ENCODE measurements at regions not wholly inside any gene's neighbourhood (a gene's known extent, or its start where the extent isn't known, plus 50 kb on each side); places are given as distances from the start of the nearest gene placed in this dataset.

- ATAC-seq, result no peak
Observed at GRCh38 chr15:62909257-62909656, 133.3 kb upstream of the TPM1 start.

GRCh38 chr15:62912282-62912681 is 130.3 kb upstream of the TPM1 start:
- H3K4me3 ChIP-seq, result no peak overlapping the region
- no peaks in the 10 kb centered on the region for H3K9me3 ChIP-seq
- peak overlapping the region in 3 of 4 donors; percentile 39 to 60 (median 48) for H3K27ac ChIP-seq
- intact Hi-C loops (cut with DNase I), result no loop called here
- no peaks in the 10 kb centered on the region for H3K36me3 ChIP-seq (replicated peaks in 1 of 2; ENCODE audit: insufficient read depth in 1 of 2, low read depth in 2 of 2)
- ATAC-seq, result peak; percentile 34
- no peaks in the 10 kb centered on the region for H3K27me3 ChIP-seq
- DNase-seq, result no peak
- peaks cover 50% of the 10 kb centered on the region for H3K4me1 ChIP-seq
- WGBS, 2 donors, result 35 to 42% methylated on average over 3 of the region's 3 CpGs
- TF ChIP-seq POLR2A (IDR thresholded peaks at IDR 0.05), result no peak
- TF ChIP-seq CTCF (IDR thresholded peaks at IDR 0.05), result no peak

More at GRCh38 chr15:62909257-62909656, 133.3 kb upstream of the TPM1 start:
- intact Hi-C loops (cut with DNase I), result no loop called here
- Histone ChIP-seq H3K27ac (no peak overlapping the region), H3K36me3 (replicated peaks in 1 of 2; ENCODE audit: insufficient read depth in 1 of 2, low read depth in 2 of 2) (no peaks in the 10 kb centered on the region), H3K27me3 (no peaks in the 10 kb centered on the region), H3K9me3 (no peaks in the 10 kb centered on the region), H3K4me1 (peaks cover 46% of the 10 kb centered on the region), H3K4me3 (no peak overlapping the region)
- TF ChIP-seq POLR2A (IDR thresholded peaks at IDR 0.05) (no peak), CTCF (IDR thresholded peaks at IDR 0.05) (no peak)
- DNase-seq, result no peak
- WGBS, 2 donors, result 79 to 90% methylated on average over 3 of the region's 3 CpGs

- intact Hi-C loops (cut with DNase I), result no loop called here
- peaks cover 45% of the 10 kb centered on the region for H3K4me1 ChIP-seq
- ATAC-seq (peak; percentile 70), DNase-seq (peak in 2 of 4 donors; percentile 59 to 62)
- WGBS, 2 donors, result 45 to 50% methylated on average over 5 of the region's 5 CpGs
- H3K9me3 ChIP-seq, result no peaks in the 10 kb centered on the region
- no peaks in the 10 kb centered on the region for H3K36me3 ChIP-seq (replicated peaks in 1 of 2; ENCODE audit: insufficient read depth in 1 of 2, low read depth in 2 of 2)
- peak overlapping the region in 3 of 4 donors; percentile 39 to 60 (median 48) for H3K27ac ChIP-seq
- H3K27me3 ChIP-seq, result no peaks in the 10 kb centered on the region
- H3K4me3 ChIP-seq, result no peak overlapping the region
- no peak for TF ChIP-seq POLR2A (IDR thresholded peaks at IDR 0.05)
- peak in 4 of 7 experiments; percentile 8 to 33 (median 24) for TF ChIP-seq CTCF (IDR thresholded peaks at IDR 0.05)
Observed at GRCh38 chr15:62912808-62913207, 129.7 kb upstream of the TPM1 start.

GRCh38 chr15:62913246-62913645 is 129.3 kb upstream of the TPM1 start:
- ATAC-seq (no peak), DNase-seq (no peak)
- WGBS, 2 donors, result 40 to 41% methylated on average over 1 of the region's 1 CpG
- H3K27me3 ChIP-seq, result no peaks in the 10 kb centered on the region
- TF ChIP-seq POLR2A (IDR thresholded peaks at IDR 0.05), result no peak
- TF ChIP-seq CTCF (IDR thresholded peaks at IDR 0.05), result no peak
- no peak overlapping the region for H3K4me3 ChIP-seq
- intact Hi-C loops (cut with DNase I), result no loop called here
- no peaks in the 10 kb centered on the region for H3K36me3 ChIP-seq (replicated peaks in 1 of 2; ENCODE audit: insufficient read depth in 1 of 2, low read depth in 2 of 2)
- H3K9me3 ChIP-seq, result no peaks in the 10 kb centered on the region
- peaks cover 40% of the 10 kb centered on the region for H3K4me1 ChIP-seq
- H3K27ac ChIP-seq, result peak overlapping the region in 3 of 4 donors; percentile 39 to 60 (median 48)

- H3K4me3 ChIP-seq, result no peak overlapping the region
- no peaks in the 10 kb centered on the region for H3K9me3 ChIP-seq
- H3K27ac ChIP-seq, result peak overlapping the region in 1 of 4 donors; percentile 5
- 93% methylated on average over 7 of the region's 7 CpGs for WGBS, 2 donors
- H3K27me3 ChIP-seq, result no peaks in the 10 kb centered on the region
- intact Hi-C loops (cut with DNase I), result no loop called here
- no peaks in the 10 kb centered on the region for H3K36me3 ChIP-seq (replicated peaks in 1 of 2; ENCODE audit: insufficient read depth in 1 of 2, low read depth in 2 of 2)
- ATAC-seq (no peak), DNase-seq (no peak)
- H3K4me1 ChIP-seq, result peaks cover 37% of the 10 kb centered on the region
- TF ChIP-seq POLR2A (IDR thresholded peaks at IDR 0.05) (no peak), CTCF (IDR thresholded peaks at IDR 0.05) (no peak)
Observed at GRCh38 chr15:62914461-62915079, 128.0 kb upstream of the TPM1 start.

Data from body of pancreas (tissue), 4 donors.